ENCODE measurements at regions not wholly inside any gene's neighbourhood (a gene's known extent, or its start where the extent isn't known, plus 50 kb on each side); places are given as distances from the start of the nearest gene placed in this dataset.

DNA sequence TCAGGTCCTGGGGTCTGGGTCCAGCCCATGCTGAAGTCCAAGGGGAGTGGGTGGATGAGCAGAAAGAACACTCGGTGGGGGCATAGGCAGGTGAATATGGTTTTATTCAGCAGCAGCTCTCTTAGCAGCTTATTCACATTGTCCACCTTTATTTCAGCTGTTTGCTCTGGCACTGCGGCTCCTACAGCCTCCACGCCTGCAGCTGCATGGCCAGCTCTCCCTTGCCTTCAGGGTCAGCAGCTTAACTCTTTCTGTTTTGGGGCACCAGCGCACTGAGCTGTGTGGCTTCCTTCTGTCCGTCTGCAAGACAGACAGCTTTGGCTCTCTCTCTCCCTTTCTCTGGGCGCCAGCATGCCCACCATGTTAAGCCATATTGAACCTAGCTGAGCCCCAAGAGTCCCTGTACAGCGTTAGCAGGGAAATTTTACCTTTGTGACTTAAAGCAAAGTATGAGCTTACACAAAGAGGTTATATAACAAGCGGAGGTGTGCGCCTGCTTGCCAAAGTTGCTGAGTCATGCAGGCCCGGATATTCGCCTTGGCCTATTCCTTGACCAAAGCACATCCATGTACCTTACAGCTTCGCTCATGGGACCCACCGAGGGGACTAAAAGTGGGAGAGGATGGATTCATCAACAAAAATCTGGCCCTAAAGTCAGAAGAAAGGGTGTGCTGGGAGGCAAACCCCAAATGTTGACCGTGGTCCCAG, 170.1 kb upstream of the PFN2 start:
- Histone ChIP-seq H3K9me3 (no peaks in the 10 kb centered on the region), H3K27me3 (no peaks in the 10 kb centered on the region), H3K4me3 (no peak overlapping the region), H3K36me3 (no peaks in the 10 kb centered on the region), H3K4me1 (no peaks in the 10 kb centered on the region), H3K27ac (no peak overlapping the region)
- TF ChIP-seq POLR2AphosphoS5 (IDR thresholded peaks at IDR 0.05) (no peak), EP300 (IDR thresholded peaks at IDR 0.05) (no peak), POLR2A (IDR thresholded peaks at IDR 0.05) (no peak)
- TF ChIP-seq, protein P1, sequence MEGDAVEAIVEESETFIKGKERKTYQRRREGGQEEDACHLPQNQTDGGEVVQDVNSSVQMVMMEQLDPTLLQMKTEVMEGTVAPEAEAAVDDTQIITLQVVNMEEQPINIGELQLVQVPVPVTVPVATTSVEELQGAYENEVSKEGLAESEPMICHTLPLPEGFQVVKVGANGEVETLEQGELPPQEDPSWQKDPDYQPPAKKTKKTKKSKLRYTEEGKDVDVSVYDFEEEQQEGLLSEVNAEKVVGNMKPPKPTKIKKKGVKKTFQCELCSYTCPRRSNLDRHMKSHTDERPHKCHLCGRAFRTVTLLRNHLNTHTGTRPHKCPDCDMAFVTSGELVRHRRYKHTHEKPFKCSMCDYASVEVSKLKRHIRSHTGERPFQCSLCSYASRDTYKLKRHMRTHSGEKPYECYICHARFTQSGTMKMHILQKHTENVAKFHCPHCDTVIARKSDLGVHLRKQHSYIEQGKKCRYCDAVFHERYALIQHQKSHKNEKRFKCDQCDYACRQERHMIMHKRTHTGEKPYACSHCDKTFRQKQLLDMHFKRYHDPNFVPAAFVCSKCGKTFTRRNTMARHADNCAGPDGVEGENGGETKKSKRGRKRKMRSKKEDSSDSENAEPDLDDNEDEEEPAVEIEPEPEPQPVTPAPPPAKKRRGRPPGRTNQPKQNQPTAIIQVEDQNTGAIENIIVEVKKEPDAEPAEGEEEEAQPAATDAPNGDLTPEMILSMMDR (IDR thresholded peaks at IDR 0.05), result no peak
- DNase-seq (ENCODE audit: low spot score in 2 of 2), result no peak
- 90% methylated on average over 14 of the region's 14 CpGs for WGBS

DNA sequence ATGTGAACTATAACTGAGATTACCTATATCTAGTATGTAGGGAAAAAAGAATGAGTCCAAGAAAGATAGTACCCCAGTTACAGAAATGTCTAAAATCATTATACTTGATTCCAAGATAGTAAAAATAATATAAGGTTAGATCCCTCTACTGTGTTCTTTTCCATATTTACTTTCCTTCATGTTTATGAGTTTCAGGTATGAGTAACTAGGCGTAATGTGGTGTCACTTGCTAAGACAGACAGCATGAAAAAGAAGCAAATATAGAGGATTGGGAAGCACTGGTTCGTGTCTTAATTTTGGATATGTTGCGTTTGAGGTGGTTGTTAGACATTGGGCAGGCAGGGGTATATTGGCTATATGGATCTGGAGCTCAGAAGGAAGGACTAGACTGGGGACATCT, 168.1 kb upstream of the PFN2 start:
- no peak for DNase-seq (ENCODE audit: low spot score in 2 of 2)
- H3K27ac ChIP-seq, result no peak overlapping the region
- WGBS, result 90% methylated on average over 3 of the region's 3 CpGs

DNA sequence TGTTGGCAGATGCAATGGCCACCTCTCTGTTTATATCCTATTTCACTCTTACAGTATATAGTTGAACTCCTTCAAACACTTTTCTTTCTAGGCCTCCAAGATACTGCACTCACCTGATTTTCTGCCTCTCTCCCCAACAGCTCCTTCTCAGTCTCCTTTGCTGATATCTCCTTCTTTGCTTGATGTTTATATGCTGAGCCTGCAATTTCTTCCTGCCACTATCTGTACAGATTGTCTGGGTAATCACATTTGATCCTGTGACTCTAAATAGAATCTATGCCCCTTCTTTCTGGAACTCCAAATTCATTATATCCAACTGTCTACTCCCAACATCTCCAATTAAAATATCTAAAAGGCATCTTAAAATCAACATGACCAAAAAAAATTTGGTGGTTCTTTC, 165.5 kb upstream of the PFN2 start:
- TF ChIP-seq, protein P1 (IDR thresholded peaks at IDR 0.05), result no peak
- no peak overlapping the region for H3K4me3 ChIP-seq
- H3K27ac ChIP-seq, result no peak overlapping the region
- no peaks in the 10 kb centered on the region for H3K4me1 ChIP-seq
- H3K27me3 ChIP-seq, result no peaks in the 10 kb centered on the region
- H3K36me3 ChIP-seq, result no peaks in the 10 kb centered on the region
- DNase-seq (ENCODE audit: low spot score in 2 of 2), result no peak
- H3K9me3 ChIP-seq, result no peaks in the 10 kb centered on the region

More for the DNA sequence above, 168.1 kb upstream of the PFN2 start:
- TF ChIP-seq, protein P1 (IDR thresholded peaks at IDR 0.05), result no peak
- TF ChIP-seq POLR2A (IDR thresholded peaks at IDR 0.05), result no peak
- TF ChIP-seq EP300 (IDR thresholded peaks at IDR 0.05), result no peak
- TF ChIP-seq POLR2AphosphoS5 (IDR thresholded peaks at IDR 0.05), result no peak
- Histone ChIP-seq H3K4me3 (no peak overlapping the region), H3K27me3 (no peaks in the 10 kb centered on the region), H3K36me3 (no peaks in the 10 kb centered on the region), H3K4me1 (no peaks in the 10 kb centered on the region), H3K9me3 (no peaks in the 10 kb centered on the region)

DNA sequence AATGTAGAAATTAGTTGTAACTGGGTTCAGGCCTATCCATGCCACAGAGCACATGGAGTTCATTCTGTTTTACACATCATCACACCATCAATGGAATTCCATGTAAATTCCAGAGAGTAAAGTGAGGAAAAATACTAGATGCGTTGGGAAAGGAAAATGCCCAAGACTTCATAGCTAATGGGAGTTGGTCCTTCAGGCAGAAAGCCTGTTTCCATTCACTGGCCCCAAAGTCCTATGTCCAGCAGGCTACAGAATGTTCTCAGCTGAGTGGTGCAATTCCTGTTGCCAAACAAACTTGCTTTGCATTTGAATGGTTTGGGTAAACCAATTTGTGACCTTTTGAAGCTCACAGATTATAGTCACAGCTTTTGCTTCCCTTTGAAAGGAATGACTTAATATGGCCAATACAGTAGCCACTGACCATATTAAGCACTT, 164.6 kb upstream of the PFN2 start:
- 88% methylated on average over 1 of the region's 1 CpG for WGBS
- no peak overlapping the region for H3K4me3 ChIP-seq
- no peaks in the 10 kb centered on the region for H3K9me3 ChIP-seq
- H3K27me3 ChIP-seq, result no peaks in the 10 kb centered on the region
- no peak overlapping the region for H3K27ac ChIP-seq
- no peaks in the 10 kb centered on the region for H3K4me1 ChIP-seq
- H3K36me3 ChIP-seq, result no peaks in the 10 kb centered on the region
- no peak for DNase-seq (ENCODE audit: low spot score in 2 of 2)
- TF ChIP-seq, protein P1 (IDR thresholded peaks at IDR 0.05), result no peak
- no peak for TF ChIP-seq POLR2A (IDR thresholded peaks at IDR 0.05)
- TF ChIP-seq POLR2AphosphoS5 (IDR thresholded peaks at IDR 0.05), result no peak
- no peak for TF ChIP-seq EP300 (IDR thresholded peaks at IDR 0.05)

DNA sequence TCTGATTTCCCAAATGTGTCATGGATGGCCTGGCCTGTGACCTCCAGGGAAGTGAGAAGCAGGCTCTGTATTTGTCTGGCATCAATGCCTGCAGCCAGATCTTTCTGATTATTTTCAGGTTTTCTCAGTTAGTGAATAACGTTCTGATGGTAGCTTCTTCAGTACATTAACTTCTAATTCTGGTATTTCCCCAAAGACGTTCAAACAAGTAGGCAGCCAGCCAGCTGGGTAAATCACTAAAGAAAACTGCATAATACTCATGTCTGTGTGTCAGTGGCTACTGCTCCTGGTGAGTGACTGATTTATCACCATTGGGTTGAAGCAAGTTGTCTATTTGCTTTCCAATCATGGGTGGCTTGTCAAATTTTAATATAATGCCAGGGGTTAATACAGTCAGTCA, 162.6 kb upstream of the PFN2 start:
- no peak for TF ChIP-seq EP300 (IDR thresholded peaks at IDR 0.05)
- TF ChIP-seq POLR2AphosphoS5 (IDR thresholded peaks at IDR 0.05), result no peak
- TF ChIP-seq POLR2A (IDR thresholded peaks at IDR 0.05), result no peak
- TF ChIP-seq, protein P1 (IDR thresholded peaks at IDR 0.05), result no peak
- 31% methylated on average over 2 of the region's 2 CpGs for WGBS
- no peak overlapping the region for H3K27ac ChIP-seq
- H3K36me3 ChIP-seq, result no peaks in the 10 kb centered on the region
- DNase-seq (ENCODE audit: low spot score in 2 of 2), result no peak
- H3K4me1 ChIP-seq, result no peaks in the 10 kb centered on the region
- H3K27me3 ChIP-seq, result no peaks in the 10 kb centered on the region
- H3K4me3 ChIP-seq, result no peak overlapping the region
- no peaks in the 10 kb centered on the region for H3K9me3 ChIP-seq
